ENCODE measurements at regions not wholly inside any gene's neighbourhood (a gene's known extent, or its start where the extent isn't known, plus 50 kb on each side); places are given as distances from the start of the nearest gene placed in this dataset.

GRCh38 chr14:98943907-98944306, 328.1 kb downstream of the BCL11B start:
- no peak for DNase-seq (ENCODE audit: low read depth, low spot score)
- H3K4me3 ChIP-seq (ENCODE audit: low read depth, low read length) = no peak overlapping the region
- TF ChIP-seq CTCF (IDR thresholded peaks at IDR 0.05; ENCODE audit: low read depth, low read length) = no peak
- no peaks in the 10 kb centered on the region; the same call in 1 of the 2 replicates for H3K9me3 ChIP-seq (ENCODE audit: control insufficient read depth, insufficient read depth, low read length)
- no peaks in the 10 kb centered on the region for H3K27me3 ChIP-seq (ENCODE audit: control insufficient read depth, insufficient read depth, low read length)
- CTCF ChIA-PET = no interaction called here
- H3K27ac ChIP-seq (ENCODE audit: low read depth, low read length) = no peak overlapping the region
- POLR2A ChIA-PET = no interaction called here

- no peaks in the 10 kb centered on the region for H3K9me3 ChIP-seq (ENCODE audit: control insufficient read depth, insufficient read depth, low read length)
Observed at GRCh38 chr14:98944989-98945388, 327.0 kb downstream of the BCL11B start.

GRCh38 chr14:98945611-98946570, 326.1 kb downstream of the BCL11B start:
- no peak overlapping the region for H3K4me3 ChIP-seq (ENCODE audit: low read depth, low read length)
- TF ChIP-seq CTCF (IDR thresholded peaks at IDR 0.05; ENCODE audit: low read depth, low read length) = no peak
- H3K27ac ChIP-seq (ENCODE audit: low read depth, low read length) = no peak overlapping the region
- peaks cover 4% of the 10 kb centered on the region for H3K9me3 ChIP-seq (ENCODE audit: control insufficient read depth, insufficient read depth, low read length)
- ChIA-PET CTCF (no interaction called here), POLR2A (no interaction called here)
- H3K27me3 ChIP-seq (ENCODE audit: control insufficient read depth, insufficient read depth, low read length) = no peaks in the 10 kb centered on the region
- DNase-seq (ENCODE audit: low read depth, low spot score) = no peak

More at GRCh38 chr14:98944989-98945388, 327.0 kb downstream of the BCL11B start:
- Histone ChIP-seq H3K4me3 (ENCODE audit: low read depth, low read length) (no peak overlapping the region), H3K27ac (ENCODE audit: low read depth, low read length) (no peak overlapping the region), H3K27me3 (ENCODE audit: control insufficient read depth, insufficient read depth, low read length) (no peaks in the 10 kb centered on the region)
- ChIA-PET POLR2A (no interaction called here), CTCF (no interaction called here)
- no peak for TF ChIP-seq CTCF (IDR thresholded peaks at IDR 0.05; ENCODE audit: low read depth, low read length)
- DNase-seq (ENCODE audit: low read depth, low spot score) = no peak

- peaks cover 14% of the 10 kb centered on the region for H3K9me3 ChIP-seq (ENCODE audit: control insufficient read depth, insufficient read depth, low read length)
- no peak overlapping the region for H3K27ac ChIP-seq (ENCODE audit: low read depth, low read length)
- no peaks in the 10 kb centered on the region for H3K27me3 ChIP-seq (ENCODE audit: control insufficient read depth, insufficient read depth, low read length)
- ChIA-PET POLR2A (no interaction called here), CTCF (no interaction called here)
- no peak for TF ChIP-seq CTCF (IDR thresholded peaks at IDR 0.05; ENCODE audit: low read depth, low read length)
- H3K4me3 ChIP-seq (ENCODE audit: low read depth, low read length) = no peak overlapping the region
- DNase-seq (ENCODE audit: low read depth, low spot score) = no peak
Observed at GRCh38 chr14:98946940-98947339, 325.1 kb downstream of the BCL11B start.

- H3K27ac ChIP-seq (ENCODE audit: low read depth, low read length) = no peak overlapping the region
- POLR2A ChIA-PET = no interaction called here
- H3K4me3 ChIP-seq (ENCODE audit: low read depth, low read length) = no peak overlapping the region
- DNase-seq (ENCODE audit: low read depth, low spot score) = no peak
- H3K27me3 ChIP-seq (ENCODE audit: control insufficient read depth, insufficient read depth, low read length) = no peaks in the 10 kb centered on the region
- CTCF ChIA-PET = no interaction called here
- H3K9me3 ChIP-seq (ENCODE audit: control insufficient read depth, insufficient read depth, low read length) = peaks cover 14% of the 10 kb centered on the region
- no peak for TF ChIP-seq CTCF (IDR thresholded peaks at IDR 0.05; ENCODE audit: low read depth, low read length)
Observed at GRCh38 chr14:98947911-98948595, 323.9 kb downstream of the BCL11B start.

All from AG04450 (cell line).